ENCODE measurements at regions not wholly inside any gene's neighbourhood (a gene's known extent, or its start where the extent isn't known, plus 50 kb on each side); places are given as distances from the start of the nearest gene placed in this dataset.

DNA sequence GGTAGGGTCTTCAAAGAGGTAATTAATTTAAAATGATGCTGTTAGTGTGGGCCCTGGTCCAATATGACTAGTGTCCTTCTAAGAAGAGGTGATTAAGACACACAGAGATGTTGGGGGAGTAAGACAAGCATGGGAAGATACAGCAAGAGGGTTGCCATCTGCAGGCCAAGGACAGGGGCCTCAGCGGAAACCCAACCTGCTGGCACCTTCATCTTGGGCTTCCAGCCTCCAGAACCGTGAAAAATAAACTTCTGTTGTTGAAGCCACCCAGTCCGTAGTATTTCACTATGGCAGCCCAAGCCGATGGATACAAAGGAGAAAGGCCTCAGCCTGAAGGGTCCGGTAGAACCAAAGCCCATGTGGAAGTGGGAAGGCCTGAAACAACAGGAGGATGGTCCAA is 161.7 kb upstream of the UBE2E1 start:
- TF ChIP-seq POLR2AphosphoS5 (IDR thresholded peaks at IDR 0.05) (no peak), POLR2A (IDR thresholded peaks at IDR 0.05) (no peak), EP300 (IDR thresholded peaks at IDR 0.05) (no peak)
- TF ChIP-seq, protein P1, sequence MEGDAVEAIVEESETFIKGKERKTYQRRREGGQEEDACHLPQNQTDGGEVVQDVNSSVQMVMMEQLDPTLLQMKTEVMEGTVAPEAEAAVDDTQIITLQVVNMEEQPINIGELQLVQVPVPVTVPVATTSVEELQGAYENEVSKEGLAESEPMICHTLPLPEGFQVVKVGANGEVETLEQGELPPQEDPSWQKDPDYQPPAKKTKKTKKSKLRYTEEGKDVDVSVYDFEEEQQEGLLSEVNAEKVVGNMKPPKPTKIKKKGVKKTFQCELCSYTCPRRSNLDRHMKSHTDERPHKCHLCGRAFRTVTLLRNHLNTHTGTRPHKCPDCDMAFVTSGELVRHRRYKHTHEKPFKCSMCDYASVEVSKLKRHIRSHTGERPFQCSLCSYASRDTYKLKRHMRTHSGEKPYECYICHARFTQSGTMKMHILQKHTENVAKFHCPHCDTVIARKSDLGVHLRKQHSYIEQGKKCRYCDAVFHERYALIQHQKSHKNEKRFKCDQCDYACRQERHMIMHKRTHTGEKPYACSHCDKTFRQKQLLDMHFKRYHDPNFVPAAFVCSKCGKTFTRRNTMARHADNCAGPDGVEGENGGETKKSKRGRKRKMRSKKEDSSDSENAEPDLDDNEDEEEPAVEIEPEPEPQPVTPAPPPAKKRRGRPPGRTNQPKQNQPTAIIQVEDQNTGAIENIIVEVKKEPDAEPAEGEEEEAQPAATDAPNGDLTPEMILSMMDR (IDR thresholded peaks at IDR 0.05) = no peak
